Upper lobe of left lung (tissue), 6 donors: ENCODE measurements at regions not wholly inside any gene's neighbourhood (a gene's known extent, or its start where the extent isn't known, plus 50 kb on each side); places are given as distances from the start of the nearest gene placed in this dataset.

Experiments used
- ATAC-seq, 2 donors: fragments of 200-7000 bp; cut with Tn5 transposase; one replicate each; pipeline ENCODE4 v1.9.1; 2022; ENCODE audit warnings: mild to moderate bottlenecking in 2 of 2, moderate library complexity in 2 of 2; ENCODE audit not compliant: low FRiP score in 2 of 2
- DNase-seq, 2 donors: peaks; one replicate each; pipeline ENCODE4 v3.0.0-alpha.2; 2019 to 2020
- H3K27ac ChIP-seq, 4 donors: fragments of 200-600 bp; sonication (generic); one replicate each; pipeline ENCODE4 v1.5.1; 2016 to 2019
- H3K27me3 ChIP-seq, 4 donors: fragments of 200-600 bp; sonication (generic); one replicate each; pipeline ENCODE4 v1.5.1; 2017 to 2019
- H3K36me3 ChIP-seq, 4 donors: fragments of 200-600 bp; sonication (generic); one replicate each; pipeline ENCODE4 v1.5.1; 2016 to 2019
- H3K4me1 ChIP-seq, 4 donors: fragments of 200-600 bp; sonication (generic); one replicate each; pipeline ENCODE4 v1.5.1; 2018 to 2019
- H3K4me3 ChIP-seq, 4 donors: fragments of 200-600 bp; sonication (generic); one replicate each; pipeline ENCODE4 v1.5.1; 2017 to 2019; ENCODE audit warnings: mild to moderate bottlenecking in 2 of 4, moderate library complexity in 1 of 4
- H3K9me3 ChIP-seq, 4 donors: fragments of 200-600 bp; sonication (generic); one replicate each; pipeline ENCODE4 v1.5.1; 2018 to 2019
- EP300 ChIP-seq, 4 donors: sonication (generic); formaldehyde crosslinking; IDR thresholded peaks; one replicate each; pipeline ENCODE4 v1.5.1; 2017; ENCODE audit warnings: antibody characterized with exemption in 4 of 4, control low read depth in 2 of 4
- POLR2A ChIP-seq, 4 donors: fragments of 450-650 bp; IDR thresholded peaks; one replicate each; pipeline ENCODE4 v1.5.1; 2016 to 2017; ENCODE audit warnings: antibody characterized with exemption in 4 of 4, mild to moderate bottlenecking in 2 of 4
- POLR2AphosphoS5 ChIP-seq, 2 donors: sonication (generic); formaldehyde crosslinking; IDR thresholded peaks; one replicate each; pipeline ENCODE4 v1.5.1; 2017; ENCODE audit warnings: antibody characterized with exemption in 2 of 2
- WGBS, 2 donors: methylation state at CpG; one replicate each; pipeline ENCODE4 v1.1.5; 2017 to 2018; 5-methylcytosine and 5-hydroxymethylcytosine counted together
- TF ChIP-seq, protein P1 (sequence below), 6 experiments: fragments of 450-650 bp in 4 of 6; fragments of 200-600 bp in 2 of 6; sonication (generic) in 2 of 6; IDR thresholded peaks; one replicate each; pipeline ENCODE4 v1.5.1; 2016 to 2019; ENCODE audit warnings: antibody characterized with exemption in 6 of 6
- donor health status: DM: no; HTN: no; CAD: no; lungs with moderate emphysema.
- donor health status: DM: no; HTN: yes; CAD: no; lungs with severe emphysema.

DNA sequence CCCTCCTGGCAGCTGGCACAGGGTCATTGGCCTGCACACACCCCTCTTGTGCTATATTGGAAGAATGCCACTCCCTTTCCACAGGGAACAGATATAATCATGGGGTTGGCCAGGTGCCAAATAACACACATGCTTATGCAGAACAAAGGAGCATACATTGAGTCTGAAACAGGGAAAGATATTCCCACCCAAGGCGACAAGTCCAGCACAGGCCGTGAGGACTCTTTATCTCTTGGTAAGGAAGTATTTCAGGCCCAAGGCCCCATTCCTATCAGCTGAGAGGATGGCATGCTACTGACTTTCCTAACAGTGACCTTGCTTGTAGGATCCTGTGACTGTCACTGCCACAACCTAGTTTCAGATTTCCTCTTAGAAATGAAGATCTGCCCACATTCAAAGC is 59.0 kb upstream of the STXBP6 start:
- WGBS, 2 donors = 48 to 71% methylated on average over 2 of the region's 2 CpGs
- H3K36me3 ChIP-seq = no peaks in the 10 kb centered on the region
- no peak overlapping the region for H3K27ac ChIP-seq
- no peaks in the 10 kb centered on the region for H3K27me3 ChIP-seq
- TF ChIP-seq, protein P1, sequence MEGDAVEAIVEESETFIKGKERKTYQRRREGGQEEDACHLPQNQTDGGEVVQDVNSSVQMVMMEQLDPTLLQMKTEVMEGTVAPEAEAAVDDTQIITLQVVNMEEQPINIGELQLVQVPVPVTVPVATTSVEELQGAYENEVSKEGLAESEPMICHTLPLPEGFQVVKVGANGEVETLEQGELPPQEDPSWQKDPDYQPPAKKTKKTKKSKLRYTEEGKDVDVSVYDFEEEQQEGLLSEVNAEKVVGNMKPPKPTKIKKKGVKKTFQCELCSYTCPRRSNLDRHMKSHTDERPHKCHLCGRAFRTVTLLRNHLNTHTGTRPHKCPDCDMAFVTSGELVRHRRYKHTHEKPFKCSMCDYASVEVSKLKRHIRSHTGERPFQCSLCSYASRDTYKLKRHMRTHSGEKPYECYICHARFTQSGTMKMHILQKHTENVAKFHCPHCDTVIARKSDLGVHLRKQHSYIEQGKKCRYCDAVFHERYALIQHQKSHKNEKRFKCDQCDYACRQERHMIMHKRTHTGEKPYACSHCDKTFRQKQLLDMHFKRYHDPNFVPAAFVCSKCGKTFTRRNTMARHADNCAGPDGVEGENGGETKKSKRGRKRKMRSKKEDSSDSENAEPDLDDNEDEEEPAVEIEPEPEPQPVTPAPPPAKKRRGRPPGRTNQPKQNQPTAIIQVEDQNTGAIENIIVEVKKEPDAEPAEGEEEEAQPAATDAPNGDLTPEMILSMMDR (IDR thresholded peaks at IDR 0.05) = no peak
- TF ChIP-seq POLR2A (IDR thresholded peaks at IDR 0.05) (no peak), POLR2AphosphoS5 (IDR thresholded peaks at IDR 0.05) (no peak), EP300 (IDR thresholded peaks at IDR 0.05) (no peak)
- ATAC-seq (no peak), DNase-seq (no peak)
- no peak overlapping the region for H3K4me3 ChIP-seq
- H3K9me3 ChIP-seq = no peaks in the 10 kb centered on the region
- no peaks in the 10 kb centered on the region for H3K4me1 ChIP-seq

DNA sequence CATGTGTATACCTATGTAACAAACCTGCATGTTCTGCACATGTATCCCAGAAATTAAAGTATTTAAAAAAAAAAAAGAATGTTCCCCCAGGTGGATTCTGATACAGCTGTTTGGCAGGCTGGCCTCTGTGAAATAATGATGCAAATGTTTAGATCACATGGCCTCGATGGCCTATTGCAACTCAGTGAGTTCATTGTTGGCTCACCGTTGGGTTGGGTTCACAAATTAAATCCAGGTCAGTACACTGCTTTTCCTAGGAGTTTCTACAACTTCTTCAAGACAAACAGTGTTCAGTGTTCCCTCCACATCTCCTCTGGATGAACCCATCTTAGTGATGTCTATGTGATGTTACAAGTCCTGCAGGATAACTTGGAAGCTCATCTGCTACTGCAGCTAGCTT is 58.3 kb upstream of the STXBP6 start:
- no peaks in the 10 kb centered on the region for H3K27me3 ChIP-seq
- no peak for DNase-seq
- H3K9me3 ChIP-seq = no peaks in the 10 kb centered on the region
- no peaks in the 10 kb centered on the region for H3K36me3 ChIP-seq
- H3K4me1 ChIP-seq = no peaks in the 10 kb centered on the region
- ATAC-seq = no peak
- H3K27ac ChIP-seq = no peak overlapping the region
- no peak overlapping the region for H3K4me3 ChIP-seq
- 87 to 89% methylated on average over 2 of the region's 2 CpGs for WGBS, 2 donors
- TF ChIP-seq, protein P1 (IDR thresholded peaks at IDR 0.05) = no peak
- TF ChIP-seq POLR2AphosphoS5 (IDR thresholded peaks at IDR 0.05) = no peak
- no peak for TF ChIP-seq EP300 (IDR thresholded peaks at IDR 0.05)

DNA sequence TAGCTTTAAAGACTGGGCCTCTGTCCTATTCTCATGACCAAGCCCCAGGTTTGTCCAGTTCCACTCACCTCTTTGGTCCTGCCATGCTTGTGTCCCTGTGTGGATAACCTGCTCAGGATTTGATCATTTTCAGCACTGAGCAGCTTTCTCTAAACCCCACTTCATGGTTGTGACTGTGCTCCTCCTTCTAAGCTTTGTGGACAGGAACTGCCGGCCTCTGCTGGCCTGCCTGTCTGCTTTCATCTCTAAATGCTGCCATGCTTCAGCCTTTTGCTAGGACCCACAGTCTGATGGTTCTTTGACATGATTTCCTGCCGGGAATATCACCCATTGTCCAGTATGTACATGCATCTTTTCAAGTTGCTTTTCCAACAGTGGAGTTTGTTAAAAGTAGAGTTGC is 53.9 kb upstream of the STXBP6 start:
- Histone ChIP-seq H3K4me3 (no peak overlapping the region), H3K36me3 (no peaks in the 10 kb centered on the region), H3K4me1 (no peaks in the 10 kb centered on the region), H3K27me3 (no peaks in the 10 kb centered on the region), H3K27ac (no peak overlapping the region), H3K9me3 (no peaks in the 10 kb centered on the region)
- ATAC-seq (no peak), DNase-seq (no peak)
- 67 to 92% methylated on average over 2 of the region's 2 CpGs for WGBS, 2 donors
- TF ChIP-seq EP300 (IDR thresholded peaks at IDR 0.05) = no peak
- no peak for TF ChIP-seq POLR2A (IDR thresholded peaks at IDR 0.05)
- TF ChIP-seq POLR2AphosphoS5 (IDR thresholded peaks at IDR 0.05) = no peak
- TF ChIP-seq, protein P1 (IDR thresholded peaks at IDR 0.05) = no peak

DNA sequence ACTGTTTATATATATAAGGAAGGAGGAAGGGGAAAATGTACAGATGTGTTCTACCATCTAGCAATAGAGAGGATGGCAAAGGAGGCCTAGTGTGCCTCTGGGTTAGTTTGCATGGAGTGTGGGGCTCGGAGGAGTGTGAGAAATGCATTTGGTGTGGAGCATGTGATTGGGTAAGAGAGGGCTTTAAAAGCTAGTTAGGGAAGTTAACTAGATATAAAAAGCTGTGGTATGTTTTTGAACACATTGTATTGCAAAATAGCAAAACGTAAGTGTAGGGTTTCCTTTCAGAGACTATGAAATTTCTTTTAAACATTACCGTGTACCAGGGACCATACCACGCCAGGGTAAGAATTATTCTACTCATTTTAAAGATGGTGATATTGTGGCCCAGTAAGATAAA is 53.3 kb upstream of the STXBP6 start:
- Histone ChIP-seq H3K27me3 (no peaks in the 10 kb centered on the region), H3K4me3 (no peak overlapping the region), H3K27ac (no peak overlapping the region), H3K36me3 (no peaks in the 10 kb centered on the region), H3K4me1 (no peaks in the 10 kb centered on the region), H3K9me3 (no peaks in the 10 kb centered on the region)
- WGBS, 2 donors = 55 to 74% methylated on average over 4 of the region's 4 CpGs
- TF ChIP-seq EP300 (IDR thresholded peaks at IDR 0.05) (no peak), POLR2A (IDR thresholded peaks at IDR 0.05) (no peak), POLR2AphosphoS5 (IDR thresholded peaks at IDR 0.05) (no peak)
- TF ChIP-seq, protein P1 (IDR thresholded peaks at IDR 0.05) = no peak
- no peak for ATAC-seq
- no peak for DNase-seq

DNA sequence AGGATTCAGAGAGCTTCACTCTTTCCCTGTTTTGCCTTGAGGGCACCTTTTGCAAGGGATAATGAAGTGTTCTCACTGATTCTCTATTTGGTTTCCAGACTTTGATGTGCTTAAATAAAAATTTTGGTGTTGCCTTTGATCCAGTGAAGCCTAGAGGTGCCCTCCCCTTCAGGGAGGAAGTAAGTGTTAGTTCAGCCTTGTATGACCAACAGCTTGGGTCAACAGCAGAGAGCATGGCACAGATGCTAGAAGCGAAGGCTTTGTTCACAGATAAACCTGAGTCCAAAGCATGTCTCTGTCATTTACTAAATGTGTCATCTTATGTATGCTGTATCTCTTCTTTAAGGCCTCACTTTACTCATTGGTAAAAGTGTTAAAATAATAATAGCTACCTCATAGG is 52.8 kb upstream of the STXBP6 start:
- no peak for ATAC-seq
- Histone ChIP-seq H3K4me1 (no peaks in the 10 kb centered on the region), H3K27me3 (no peaks in the 10 kb centered on the region), H3K4me3 (no peak overlapping the region), H3K9me3 (no peaks in the 10 kb centered on the region), H3K36me3 (no peaks in the 10 kb centered on the region), H3K27ac (no peak overlapping the region)
- TF ChIP-seq EP300 (IDR thresholded peaks at IDR 0.05) (no peak), POLR2A (IDR thresholded peaks at IDR 0.05) (no peak), POLR2AphosphoS5 (IDR thresholded peaks at IDR 0.05) (no peak)
- TF ChIP-seq, protein P1 (IDR thresholded peaks at IDR 0.05) = no peak
- DNase-seq = no peak
- WGBS, 2 donors = 77 to 100% methylated on average over 1 of the region's 1 CpG
